NT2/D1 (cell line): ENCODE measurements at regions not wholly inside any gene's neighbourhood (a gene's known extent, or its start where the extent isn't known, plus 50 kb on each side); places are given as distances from the start of the nearest gene placed in this dataset.

Experiments
- SUZ12 ChIP-seq: IDR thresholded peaks from 2 replicates; pipeline ENCODE4 v1.6.1; 2011; ENCODE audit not compliant: insufficient read length, insufficient read depth; ENCODE audit errors: extremely low read depth
- ZNF274 ChIP-seq: IDR thresholded peaks from 2 replicates; pipeline ENCODE4 v1.6.1; 2011; ENCODE audit warnings: mild to moderate bottlenecking, low read depth, low read length

DNA sequence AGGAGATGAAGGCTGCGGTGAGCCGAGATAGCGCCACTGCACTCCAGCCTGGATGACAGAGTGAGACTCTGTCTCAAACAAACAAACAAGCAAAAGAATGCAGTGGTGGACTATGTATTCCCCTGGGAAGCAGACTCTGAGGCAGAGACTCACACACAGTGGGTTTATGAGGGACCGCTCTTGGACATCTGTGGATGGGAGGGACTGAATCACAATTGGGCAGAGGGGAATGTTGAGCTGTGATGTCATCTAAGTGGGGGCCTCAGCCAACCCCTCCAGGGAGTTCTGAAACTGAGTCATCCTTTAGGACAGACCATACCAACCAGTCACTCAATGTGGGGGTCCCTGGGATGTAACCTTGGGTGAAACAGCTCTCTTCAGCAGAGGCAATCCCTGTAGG, 151.0 kb downstream of the SUDS3 start:
- TF ChIP-seq ZNF274: no peak
- TF ChIP-seq SUZ12: no peak
